ENCODE measurements at regions not wholly inside any gene's neighbourhood (a gene's known extent, or its start where the extent isn't known, plus 50 kb on each side); places are given as distances from the start of the nearest gene placed in this dataset.

DNA sequence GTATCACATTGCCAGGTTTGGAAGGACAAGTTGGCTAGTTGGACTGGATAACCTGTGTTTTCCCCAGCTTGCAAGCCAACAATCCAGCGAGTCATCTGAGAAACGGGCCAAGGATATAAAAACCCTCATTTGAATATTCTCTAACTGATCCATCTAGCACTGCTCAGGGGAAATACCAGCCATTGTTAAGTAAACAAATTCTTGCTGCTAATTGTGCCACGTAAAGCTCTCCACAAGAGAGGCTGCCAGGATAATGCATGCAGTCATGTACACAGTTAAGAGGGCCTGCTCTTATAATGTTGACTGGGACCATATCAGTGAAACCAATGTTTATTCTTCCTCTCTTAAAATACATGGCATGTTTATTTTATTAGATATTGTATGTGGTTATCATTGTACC is 663.2 kb upstream of the SGCG start:
- Mint-ChIP-seq H3K4me3 (no peak overlapping the region), H3K27ac (no peak overlapping the region), H3K27me3 (no peaks in the 10 kb centered on the region), H3K36me3 (no peaks in the 10 kb centered on the region), H3K4me1 (no peaks in the 10 kb centered on the region), H3K9me3 (peaks cover 3% of the 10 kb centered on the region)
- DNase-seq, result no peak

DNA sequence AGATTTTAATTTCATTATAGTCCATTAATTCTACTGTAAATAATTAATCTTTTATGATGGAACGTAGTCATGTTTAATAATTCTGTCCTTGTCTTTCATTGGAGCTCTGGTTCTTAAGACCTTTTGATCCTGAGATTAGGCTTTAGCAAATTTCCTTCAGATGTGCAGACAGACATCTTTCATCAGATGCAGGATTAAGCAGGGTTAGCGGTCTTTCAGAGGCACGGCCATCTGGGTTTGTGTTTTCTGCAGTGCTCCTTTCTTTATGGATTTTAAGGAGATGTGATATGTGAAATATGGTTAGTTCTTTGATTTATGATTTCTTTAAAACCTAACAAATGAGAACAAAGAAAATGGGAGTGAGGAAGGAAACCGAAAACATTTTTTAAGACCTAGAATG is 643.9 kb upstream of the SGCG start:
- no peaks in the 10 kb centered on the region for H3K36me3 Mint-ChIP-seq
- H3K27me3 Mint-ChIP-seq, result no peaks in the 10 kb centered on the region
- H3K4me3 Mint-ChIP-seq, result no peak overlapping the region
- no peaks in the 10 kb centered on the region for H3K4me1 Mint-ChIP-seq
- peaks cover 5% of the 10 kb centered on the region for H3K9me3 Mint-ChIP-seq
- DNase-seq, result no peak
- no peak overlapping the region for H3K27ac Mint-ChIP-seq

- no peak overlapping the region for H3K4me3 Mint-ChIP-seq
- H3K4me1 Mint-ChIP-seq, result no peaks in the 10 kb centered on the region
- DNase-seq, result no peak
- H3K36me3 Mint-ChIP-seq, result no peaks in the 10 kb centered on the region
- no peaks in the 10 kb centered on the region for H3K27me3 Mint-ChIP-seq
- no peak overlapping the region for H3K27ac Mint-ChIP-seq
- peaks cover 2% of the 10 kb centered on the region for H3K9me3 Mint-ChIP-seq
Observed at GRCh38 chr13:22538400-22538799, 642.4 kb upstream of the SGCG start.

DNA sequence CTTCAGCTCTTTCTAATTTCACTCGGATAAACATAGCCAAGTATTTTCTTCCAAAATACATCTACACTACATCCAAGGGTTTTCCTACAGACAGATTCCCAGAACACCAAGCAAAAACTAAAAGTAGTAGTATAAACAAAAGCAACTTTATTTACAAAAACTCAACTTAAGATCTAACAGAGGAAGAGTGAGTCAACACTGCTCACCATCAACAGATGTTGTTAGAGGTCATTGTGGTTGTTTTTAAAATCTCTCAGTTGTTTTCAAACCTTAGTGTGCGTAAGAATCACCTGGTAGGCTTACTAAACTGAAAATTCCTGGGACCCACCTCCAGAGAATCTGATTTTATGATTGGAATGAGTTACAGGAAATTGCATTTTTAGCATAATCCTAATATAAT is 631.7 kb upstream of the SGCG start:
- no peak for DNase-seq
- Mint-ChIP-seq H3K9me3 (peaks cover 8% of the 10 kb centered on the region), H3K4me1 (no peaks in the 10 kb centered on the region), H3K27ac (no peak overlapping the region), H3K27me3 (peaks cover 3% of the 10 kb centered on the region), H3K4me3 (no peak overlapping the region), H3K36me3 (peaks cover 2% of the 10 kb centered on the region)

GRCh38 chr13:22561581-22561980 is 619.2 kb upstream of the SGCG start:
- H3K27me3 Mint-ChIP-seq, result no peaks in the 10 kb centered on the region
- H3K9me3 Mint-ChIP-seq, result peaks cover 19% of the 10 kb centered on the region
- H3K4me3 Mint-ChIP-seq, result no peak overlapping the region
- DNase-seq, result no peak
- H3K36me3 Mint-ChIP-seq, result peaks cover 5% of the 10 kb centered on the region
- no peak overlapping the region for H3K27ac Mint-ChIP-seq
- no peaks in the 10 kb centered on the region for H3K4me1 Mint-ChIP-seq

DNA sequence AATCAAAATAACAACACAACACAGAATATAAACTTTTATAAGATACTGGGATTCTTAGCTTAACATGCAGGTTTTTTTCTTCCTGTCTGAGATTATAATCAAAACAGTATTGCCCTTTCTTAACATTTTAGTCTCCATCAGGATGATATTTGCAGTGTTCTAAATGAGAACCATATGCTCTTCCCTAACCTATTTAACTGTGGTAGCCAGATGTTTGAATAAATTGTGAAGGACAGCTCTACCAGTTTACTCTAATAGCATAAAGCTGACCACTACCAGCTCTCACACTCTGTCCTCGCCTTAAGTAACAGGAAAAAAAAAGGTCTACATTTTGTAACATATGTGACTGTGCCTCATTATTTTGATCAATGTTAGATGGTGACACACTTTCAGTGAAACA is 618.7 kb upstream of the SGCG start:
- Mint-ChIP-seq H3K36me3 (peaks cover 5% of the 10 kb centered on the region), H3K4me1 (no peaks in the 10 kb centered on the region), H3K27me3 (no peaks in the 10 kb centered on the region), H3K27ac (no peak overlapping the region), H3K4me3 (no peak overlapping the region), H3K9me3 (peaks cover 18% of the 10 kb centered on the region)
- DNase-seq, result no peak

- no peak overlapping the region for H3K4me3 Mint-ChIP-seq
- no peak overlapping the region for H3K27ac Mint-ChIP-seq
Observed at GRCh38 chr13:22563272-22563671, 617.5 kb upstream of the SGCG start.

DNA sequence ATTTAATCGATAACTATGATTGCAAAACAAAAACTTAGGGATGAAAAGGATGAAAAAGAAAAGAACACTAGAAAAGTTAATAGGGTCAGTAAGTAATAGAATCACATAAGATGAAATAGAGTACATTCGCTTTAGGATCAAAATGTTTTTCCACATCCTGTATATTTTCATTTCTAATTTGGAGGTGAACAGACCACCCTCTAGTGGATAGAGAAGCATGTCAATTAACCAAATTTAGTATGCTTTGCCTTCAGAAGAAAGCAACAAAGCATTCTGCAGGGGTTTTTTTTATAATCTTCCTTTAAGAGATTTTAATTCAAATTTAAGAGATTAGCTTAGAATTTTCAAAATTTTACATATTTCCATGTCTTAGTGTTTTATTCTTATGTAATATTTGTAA is 611.0 kb upstream of the SGCG start:
- peaks cover 5% of the 10 kb centered on the region for H3K9me3 Mint-ChIP-seq
- H3K4me3 Mint-ChIP-seq, result no peak overlapping the region
- no peak overlapping the region for H3K27ac Mint-ChIP-seq
- H3K4me1 Mint-ChIP-seq, result no peaks in the 10 kb centered on the region
- H3K27me3 Mint-ChIP-seq, result peaks cover 7% of the 10 kb centered on the region
- peaks cover 2% of the 10 kb centered on the region for H3K36me3 Mint-ChIP-seq
- DNase-seq, result no peak

More at GRCh38 chr13:22563272-22563671, 617.5 kb upstream of the SGCG start:
- Mint-ChIP-seq H3K36me3 (peaks cover 5% of the 10 kb centered on the region), H3K9me3 (peaks cover 18% of the 10 kb centered on the region), H3K4me1 (no peaks in the 10 kb centered on the region), H3K27me3 (no peaks in the 10 kb centered on the region)
- DNase-seq, result no peak

GRCh38 chr13:22589880-22590279 is 590.9 kb upstream of the SGCG start:
- DNase-seq, result no peak
- no peak overlapping the region for H3K27ac Mint-ChIP-seq
- H3K27me3 Mint-ChIP-seq, result no peaks in the 10 kb centered on the region
- H3K4me1 Mint-ChIP-seq, result no peaks in the 10 kb centered on the region
- H3K9me3 Mint-ChIP-seq, result peaks cover 6% of the 10 kb centered on the region
- no peaks in the 10 kb centered on the region for H3K36me3 Mint-ChIP-seq
- H3K4me3 Mint-ChIP-seq, result no peak overlapping the region

- no peak for DNase-seq
- Mint-ChIP-seq H3K27me3 (no peaks in the 10 kb centered on the region), H3K9me3 (no peaks in the 10 kb centered on the region), H3K36me3 (no peaks in the 10 kb centered on the region), H3K27ac (no peak overlapping the region), H3K4me1 (no peaks in the 10 kb centered on the region), H3K4me3 (no peak overlapping the region)
Observed at GRCh38 chr13:22592515-22592914, 588.3 kb upstream of the SGCG start.

GRCh38 chr13:22594041-22594440 is 586.7 kb upstream of the SGCG start:
- Mint-ChIP-seq H3K4me1 (no peaks in the 10 kb centered on the region), H3K36me3 (no peaks in the 10 kb centered on the region), H3K9me3 (no peaks in the 10 kb centered on the region), H3K4me3 (no peak overlapping the region), H3K27me3 (no peaks in the 10 kb centered on the region), H3K27ac (no peak overlapping the region)
- no peak for DNase-seq

DNA sequence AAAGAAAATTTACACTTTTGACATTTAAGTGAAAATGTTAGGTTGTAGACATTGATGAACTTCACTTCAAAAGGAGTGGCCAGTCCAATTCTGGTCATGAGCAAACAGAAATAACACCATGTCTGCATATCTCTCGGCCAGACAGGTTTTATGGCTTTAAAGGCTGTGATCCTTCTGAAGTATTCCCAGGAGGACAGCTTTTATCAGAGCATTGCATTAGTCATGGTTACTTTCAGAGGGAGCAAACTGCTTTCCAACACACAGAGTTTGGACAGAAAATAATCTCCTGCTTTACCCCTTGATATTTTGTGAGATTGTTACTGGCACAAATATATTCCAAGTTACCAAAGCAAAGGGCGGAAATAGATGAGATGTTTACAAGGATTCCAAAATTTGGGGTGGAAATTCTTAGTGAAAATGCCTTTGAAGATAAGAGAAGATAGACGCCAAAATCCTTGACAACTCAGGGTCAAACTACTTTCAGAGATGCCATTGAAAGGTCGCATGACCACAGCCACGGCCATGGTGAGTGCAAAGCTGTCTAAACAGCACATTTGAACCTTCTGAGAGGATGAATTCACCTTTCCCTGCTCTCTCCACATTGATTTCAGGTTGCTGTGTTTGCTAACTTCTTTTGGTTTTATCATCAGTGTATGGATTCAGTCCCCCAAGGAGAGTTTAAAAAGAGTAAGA is 584.5 kb upstream of the SGCG start:
- Mint-ChIP-seq H3K27me3 (no peaks in the 10 kb centered on the region), H3K9me3 (no peaks in the 10 kb centered on the region), H3K4me1 (no peaks in the 10 kb centered on the region), H3K36me3 (no peaks in the 10 kb centered on the region), H3K4me3 (no peak overlapping the region), H3K27ac (no peak overlapping the region)
- DNase-seq, result no peak

GRCh38 chr13:22599156-22599555 is 581.6 kb upstream of the SGCG start:
- H3K4me3 Mint-ChIP-seq, result no peak overlapping the region
- no peaks in the 10 kb centered on the region for H3K36me3 Mint-ChIP-seq
- no peaks in the 10 kb centered on the region for H3K4me1 Mint-ChIP-seq
- H3K27ac Mint-ChIP-seq, result no peak overlapping the region
- H3K9me3 Mint-ChIP-seq, result peaks cover 2% of the 10 kb centered on the region
- H3K27me3 Mint-ChIP-seq, result no peaks in the 10 kb centered on the region
- DNase-seq, result no peak

DNA sequence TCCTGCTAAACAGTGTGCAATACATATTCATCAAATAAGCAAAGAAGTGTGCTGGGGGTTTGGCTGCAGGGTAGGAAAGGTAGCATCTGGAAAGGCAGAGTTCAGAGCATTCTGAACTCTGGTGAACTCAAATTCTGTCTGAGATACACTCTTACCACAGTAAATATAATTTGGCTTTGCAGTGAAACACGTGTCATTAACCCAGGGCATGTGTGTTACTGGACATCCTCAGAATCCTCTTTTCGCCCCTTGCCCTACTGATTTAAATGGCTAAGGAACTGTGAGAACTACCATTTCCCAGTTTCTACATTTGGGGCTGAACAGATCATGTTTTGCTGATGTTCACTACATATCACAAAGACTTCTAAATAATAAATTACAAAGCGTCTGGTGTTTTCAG is 562.8 kb upstream of the SGCG start:
- Mint-ChIP-seq H3K4me3 (no peak overlapping the region), H3K4me1 (no peaks in the 10 kb centered on the region), H3K27me3 (no peaks in the 10 kb centered on the region), H3K36me3 (no peaks in the 10 kb centered on the region), H3K9me3 (peaks cover 4% of the 10 kb centered on the region), H3K27ac (no peak overlapping the region)
- no peak for DNase-seq

- Mint-ChIP-seq H3K9me3 (peaks cover 14% of the 10 kb centered on the region), H3K27me3 (no peaks in the 10 kb centered on the region), H3K4me3 (no peak overlapping the region), H3K27ac (no peak overlapping the region), H3K36me3 (no peaks in the 10 kb centered on the region), H3K4me1 (no peaks in the 10 kb centered on the region)
- DNase-seq, result no peak
Observed at GRCh38 chr13:22625691-22626090, 555.1 kb upstream of the SGCG start.

- no peak for DNase-seq
- H3K27me3 Mint-ChIP-seq, result no peaks in the 10 kb centered on the region
- H3K9me3 Mint-ChIP-seq, result peaks cover 16% of the 10 kb centered on the region
- H3K36me3 Mint-ChIP-seq, result no peaks in the 10 kb centered on the region
- H3K4me1 Mint-ChIP-seq, result no peaks in the 10 kb centered on the region
- H3K27ac Mint-ChIP-seq, result no peak overlapping the region
- H3K4me3 Mint-ChIP-seq, result no peak overlapping the region
Observed at GRCh38 chr13:22629374-22629773, 551.4 kb upstream of the SGCG start.

All from activated naive CD8-positive, alpha-beta T cell treated with anti-CD3 and anti-CD28 coated beads for 36 hours (primary cell).